ENCODE measurements at regions not wholly inside any gene's neighbourhood (a gene's known extent, or its start where the extent isn't known, plus 50 kb on each side); places are given as distances from the start of the nearest gene placed in this dataset.

DNA sequence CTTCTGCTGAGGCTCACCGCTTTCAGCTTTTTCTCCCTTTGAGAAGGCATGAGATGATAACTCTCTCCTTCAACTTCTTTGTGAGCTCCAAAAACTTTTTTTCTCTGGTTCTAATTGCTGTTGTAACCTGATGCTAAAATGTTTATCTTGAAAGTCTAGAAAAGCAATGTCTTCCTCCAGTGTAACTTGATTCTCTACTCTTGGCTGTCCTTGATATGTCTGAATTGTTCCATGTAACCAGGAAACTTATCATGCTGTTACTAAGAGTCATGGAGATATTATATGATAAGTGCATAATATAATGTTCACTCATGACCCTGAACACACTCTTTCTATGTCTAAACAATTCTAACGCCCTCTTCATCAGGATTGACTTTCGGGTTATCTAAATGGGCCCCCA lies 128.0 kb upstream of the ABCA1 start:
- H3K9me3 Mint-ChIP-seq, result no peaks in the 10 kb centered on the region
- intact Hi-C loops (cut with micrococcal nuclease), result loop anchor here (10.0 kb wide), 1 partner anchor 61 kb away; no protein-coding TSS in a partner anchor
- ChIA-PET CTCF (no interaction called here), POLR2A (no interaction called here)
- H3K4me3 Mint-ChIP-seq, result no peak overlapping the region
- H3K36me3 Mint-ChIP-seq (ENCODE audit: low read depth), result peaks cover 3% of the 10 kb centered on the region
- no peak overlapping the region for H3K27ac Mint-ChIP-seq
- DNase-seq (no peak), ATAC-seq (no peak)
- TF ChIP-seq, protein P1, sequence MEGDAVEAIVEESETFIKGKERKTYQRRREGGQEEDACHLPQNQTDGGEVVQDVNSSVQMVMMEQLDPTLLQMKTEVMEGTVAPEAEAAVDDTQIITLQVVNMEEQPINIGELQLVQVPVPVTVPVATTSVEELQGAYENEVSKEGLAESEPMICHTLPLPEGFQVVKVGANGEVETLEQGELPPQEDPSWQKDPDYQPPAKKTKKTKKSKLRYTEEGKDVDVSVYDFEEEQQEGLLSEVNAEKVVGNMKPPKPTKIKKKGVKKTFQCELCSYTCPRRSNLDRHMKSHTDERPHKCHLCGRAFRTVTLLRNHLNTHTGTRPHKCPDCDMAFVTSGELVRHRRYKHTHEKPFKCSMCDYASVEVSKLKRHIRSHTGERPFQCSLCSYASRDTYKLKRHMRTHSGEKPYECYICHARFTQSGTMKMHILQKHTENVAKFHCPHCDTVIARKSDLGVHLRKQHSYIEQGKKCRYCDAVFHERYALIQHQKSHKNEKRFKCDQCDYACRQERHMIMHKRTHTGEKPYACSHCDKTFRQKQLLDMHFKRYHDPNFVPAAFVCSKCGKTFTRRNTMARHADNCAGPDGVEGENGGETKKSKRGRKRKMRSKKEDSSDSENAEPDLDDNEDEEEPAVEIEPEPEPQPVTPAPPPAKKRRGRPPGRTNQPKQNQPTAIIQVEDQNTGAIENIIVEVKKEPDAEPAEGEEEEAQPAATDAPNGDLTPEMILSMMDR (IDR thresholded peaks at IDR 0.05), result no peak
- H3K27me3 Mint-ChIP-seq, result no peaks in the 10 kb centered on the region
- H3K4me1 Mint-ChIP-seq (ENCODE audit: low read depth), result peaks cover 26% of the 10 kb centered on the region

DNA sequence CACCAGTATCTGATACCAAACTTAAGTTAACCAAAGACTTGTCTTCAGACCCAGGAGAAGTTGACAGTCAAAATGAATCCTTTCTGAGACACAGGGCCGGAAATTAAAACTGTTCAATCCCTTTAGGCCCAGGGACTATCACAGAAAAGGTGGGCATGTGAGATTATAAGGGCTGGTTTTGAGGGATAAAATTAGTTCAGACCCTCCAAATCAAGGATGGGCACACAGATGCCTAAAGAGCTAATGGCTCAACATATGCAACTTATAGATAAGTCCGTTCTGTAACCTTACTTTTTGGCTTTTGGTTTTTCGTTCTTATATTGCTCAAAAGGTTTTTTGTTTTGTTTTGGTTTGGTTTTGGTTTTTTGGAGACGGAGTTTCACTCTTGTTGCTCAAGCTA lies 129.6 kb upstream of the ABCA1 start:
- DNase-seq, result no peak
- ChIA-PET POLR2A (interaction anchor here (0.7 kb wide), 1 partner anchor 9 kb away, joined by 3 read pairs; no protein-coding TSS in a partner anchor), CTCF (no interaction called here)
- Mint-ChIP-seq H3K36me3 (ENCODE audit: low read depth) (peaks cover 3% of the 10 kb centered on the region), H3K4me3 (no peak overlapping the region), H3K27me3 (peaks cover 2% of the 10 kb centered on the region), H3K4me1 (ENCODE audit: low read depth) (peaks cover 18% of the 10 kb centered on the region), H3K27ac (no peak overlapping the region), H3K9me3 (no peaks in the 10 kb centered on the region)
- ATAC-seq, result no peak
- TF ChIP-seq, protein P1 (IDR thresholded peaks at IDR 0.05), result no peak
- intact Hi-C loops (cut with micrococcal nuclease), result loop anchor here (10.0 kb wide), 1 partner anchor 63 kb away; no protein-coding TSS in a partner anchor

DNA sequence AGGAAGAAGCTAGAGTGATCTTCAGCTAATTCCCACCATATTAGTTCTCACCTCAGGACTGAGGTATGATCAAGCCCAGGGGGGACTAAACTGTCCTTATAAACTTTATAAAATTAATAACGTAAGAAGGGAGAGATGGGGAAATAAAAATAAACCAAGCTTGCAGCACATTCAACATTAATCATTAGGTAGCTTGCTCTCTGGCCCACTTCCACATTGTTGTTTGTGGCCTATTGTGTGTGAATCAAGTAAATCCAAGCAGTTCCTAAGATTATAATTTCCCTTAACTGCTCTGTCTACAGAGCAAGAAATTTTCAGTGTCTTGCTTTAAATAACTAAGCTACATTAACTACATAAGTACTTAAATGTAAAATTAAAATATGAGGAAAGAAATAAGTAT lies 131.3 kb upstream of the ABCA1 start:
- no peak overlapping the region for H3K27ac Mint-ChIP-seq
- ATAC-seq (no peak), DNase-seq (no peak)
- TF ChIP-seq, protein P1 (IDR thresholded peaks at IDR 0.05), result no peak
- H3K9me3 Mint-ChIP-seq, result no peaks in the 10 kb centered on the region
- ChIA-PET CTCF (interaction anchor here (0.8 to 1.2 kb wide), 2 partner anchors 9 to 24 kb away, joined by 3 read pairs; no protein-coding TSS in a partner anchor), POLR2A (no interaction called here)
- intact Hi-C loops (cut with micrococcal nuclease), result loop anchor here (10.0 kb wide), 1 partner anchor 64 kb away; no protein-coding TSS in a partner anchor
- H3K4me3 Mint-ChIP-seq, result no peak overlapping the region
- H3K36me3 Mint-ChIP-seq (ENCODE audit: low read depth), result no peaks in the 10 kb centered on the region
- peaks cover 2% of the 10 kb centered on the region for H3K27me3 Mint-ChIP-seq
- H3K4me1 Mint-ChIP-seq (ENCODE audit: low read depth), result peaks cover 11% of the 10 kb centered on the region

DNA sequence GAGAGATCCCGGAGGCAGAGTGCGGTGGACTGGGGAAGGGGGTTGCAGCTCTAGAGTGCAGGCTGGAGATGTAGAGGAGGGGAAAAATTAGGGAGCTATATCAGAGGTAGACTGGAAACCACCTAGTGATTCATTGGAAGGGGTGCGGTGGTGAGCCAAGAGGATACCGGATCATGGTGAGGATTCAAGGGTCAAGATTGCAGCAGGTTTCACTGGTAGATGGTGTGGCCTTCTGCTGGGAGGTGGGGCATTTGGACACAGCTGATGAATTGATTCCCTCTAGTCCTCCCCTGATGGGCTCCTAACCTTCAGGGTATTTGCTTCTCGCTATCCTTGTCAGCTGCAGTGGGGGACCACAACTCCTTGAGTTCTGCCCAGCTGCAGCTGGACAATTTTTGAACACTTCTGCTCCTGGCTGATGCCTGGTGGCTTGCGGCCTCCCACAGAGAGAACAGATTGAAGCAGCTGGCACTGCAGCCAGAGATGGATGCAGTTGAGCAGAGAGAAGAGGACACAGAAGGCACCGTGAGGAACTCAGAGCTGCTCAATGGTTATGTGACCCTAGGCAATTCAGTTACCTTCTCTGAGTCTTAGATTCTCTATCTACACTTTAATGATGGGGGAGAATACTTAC lies 134.4 kb upstream of the ABCA1 start:
- no peak for ATAC-seq
- no peak overlapping the region for H3K4me3 Mint-ChIP-seq
- H3K27ac Mint-ChIP-seq, result no peak overlapping the region
- CTCF ChIA-PET, result no interaction called here
- intact Hi-C loops (cut with micrococcal nuclease), result no loop called here
- no peak for DNase-seq
- peaks cover 3% of the 10 kb centered on the region for H3K27me3 Mint-ChIP-seq
- peaks cover 8% of the 10 kb centered on the region for H3K4me1 Mint-ChIP-seq (ENCODE audit: low read depth)
- no peaks in the 10 kb centered on the region for H3K36me3 Mint-ChIP-seq (ENCODE audit: low read depth)
- H3K9me3 Mint-ChIP-seq, result no peaks in the 10 kb centered on the region
- POLR2A ChIA-PET, result interaction anchor here (0.6 kb wide), 1 partner anchor 319 kb away, joined by 3 read pairs; no protein-coding TSS in a partner anchor
- TF ChIP-seq, protein P1 (IDR thresholded peaks at IDR 0.05), result no peak

Data from activated CD8-positive, alpha-beta T cell treated with anti-CD3 and anti-CD28 coated beads for 36 hours (primary cell).